ENCODE measurements at regions not wholly inside any gene's neighbourhood (a gene's known extent, or its start where the extent isn't known, plus 50 kb on each side); places are given as distances from the start of the nearest gene placed in this dataset.

DNA sequence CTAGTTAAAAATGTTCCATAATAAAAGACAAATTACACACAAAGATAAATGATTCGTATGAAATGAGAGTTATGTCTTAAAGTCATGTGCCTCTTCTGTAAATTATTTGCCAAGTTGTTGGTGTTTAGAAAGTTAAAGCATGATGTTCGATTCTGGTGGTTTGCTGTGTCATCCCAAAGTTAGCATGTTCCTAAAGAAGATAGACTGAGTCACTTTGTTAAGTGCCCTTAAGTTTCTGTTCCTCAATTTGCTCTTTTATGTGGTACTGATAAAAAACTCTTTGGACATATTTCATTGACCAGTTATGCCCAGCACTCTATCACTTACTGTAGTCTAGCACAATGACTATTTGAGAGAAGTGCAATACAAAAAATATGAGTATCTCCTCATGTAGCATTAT is 366.9 kb upstream of the ZNF608 start:
- TF ChIP-seq POLR2AphosphoS5 (IDR thresholded peaks at IDR 0.05; ENCODE audit: low read depth, low read length) (no peak), TAF1 (IDR thresholded peaks at IDR 0.05; ENCODE audit: borderline replicate concordance, low read depth, low read length) (no peak), POLR2A (IDR thresholded peaks at IDR 0.05; ENCODE audit: low read depth, low read length) (no peak)
- DNase-seq (ENCODE audit: insufficient read length) (no peak), FAIRE-seq (no peak)

GRCh38 chr5:125115195-125115525 is 368.7 kb upstream of the ZNF608 start:
- DNase-seq (ENCODE audit: insufficient read length) = no peak
- FAIRE-seq = no peak
- TF ChIP-seq TAF1 (IDR thresholded peaks at IDR 0.05; ENCODE audit: borderline replicate concordance, low read depth, low read length) = no peak
- no peak for TF ChIP-seq POLR2A (IDR thresholded peaks at IDR 0.05; ENCODE audit: low read depth, low read length)
- no peak for TF ChIP-seq POLR2AphosphoS5 (IDR thresholded peaks at IDR 0.05; ENCODE audit: low read depth, low read length)

DNA sequence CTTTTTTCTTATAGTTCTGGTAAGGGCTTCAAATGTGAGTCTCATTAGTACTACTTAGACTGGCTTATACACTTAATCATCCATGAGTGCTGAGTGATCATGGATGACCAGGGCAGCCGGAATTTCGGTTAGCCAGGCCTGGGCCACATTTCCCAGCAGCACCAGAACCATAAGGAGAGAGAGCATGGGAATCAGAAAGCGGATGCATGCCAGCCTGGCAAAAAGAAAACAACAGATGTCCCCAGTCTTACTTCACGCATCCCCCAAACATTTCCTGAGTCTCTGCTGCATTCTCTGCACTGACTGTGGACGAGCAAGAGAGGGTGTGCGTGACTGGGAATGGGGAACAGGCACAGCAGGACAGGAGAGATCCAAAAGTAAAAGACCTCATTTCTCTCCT is 371.1 kb upstream of the ZNF608 start:
- TF ChIP-seq TAF1 (IDR thresholded peaks at IDR 0.05; ENCODE audit: borderline replicate concordance, low read depth, low read length) = no peak
- no peak for TF ChIP-seq POLR2AphosphoS5 (IDR thresholded peaks at IDR 0.05; ENCODE audit: low read depth, low read length)
- TF ChIP-seq POLR2A (IDR thresholded peaks at IDR 0.05; ENCODE audit: low read depth, low read length) = no peak
- no peak for FAIRE-seq

GRCh38 chr5:125120012-125120411 is 373.6 kb upstream of the ZNF608 start:
- FAIRE-seq (no peak), DNase-seq (ENCODE audit: insufficient read length) (no peak)
- TF ChIP-seq TAF1 (IDR thresholded peaks at IDR 0.05; ENCODE audit: borderline replicate concordance, low read depth, low read length) = no peak
- TF ChIP-seq POLR2AphosphoS5 (IDR thresholded peaks at IDR 0.05; ENCODE audit: low read depth, low read length) = no peak
- TF ChIP-seq POLR2A (IDR thresholded peaks at IDR 0.05; ENCODE audit: low read depth, low read length) = no peak

More for the DNA sequence above, 371.1 kb upstream of the ZNF608 start:
- no peak for DNase-seq (ENCODE audit: insufficient read length)

DNA sequence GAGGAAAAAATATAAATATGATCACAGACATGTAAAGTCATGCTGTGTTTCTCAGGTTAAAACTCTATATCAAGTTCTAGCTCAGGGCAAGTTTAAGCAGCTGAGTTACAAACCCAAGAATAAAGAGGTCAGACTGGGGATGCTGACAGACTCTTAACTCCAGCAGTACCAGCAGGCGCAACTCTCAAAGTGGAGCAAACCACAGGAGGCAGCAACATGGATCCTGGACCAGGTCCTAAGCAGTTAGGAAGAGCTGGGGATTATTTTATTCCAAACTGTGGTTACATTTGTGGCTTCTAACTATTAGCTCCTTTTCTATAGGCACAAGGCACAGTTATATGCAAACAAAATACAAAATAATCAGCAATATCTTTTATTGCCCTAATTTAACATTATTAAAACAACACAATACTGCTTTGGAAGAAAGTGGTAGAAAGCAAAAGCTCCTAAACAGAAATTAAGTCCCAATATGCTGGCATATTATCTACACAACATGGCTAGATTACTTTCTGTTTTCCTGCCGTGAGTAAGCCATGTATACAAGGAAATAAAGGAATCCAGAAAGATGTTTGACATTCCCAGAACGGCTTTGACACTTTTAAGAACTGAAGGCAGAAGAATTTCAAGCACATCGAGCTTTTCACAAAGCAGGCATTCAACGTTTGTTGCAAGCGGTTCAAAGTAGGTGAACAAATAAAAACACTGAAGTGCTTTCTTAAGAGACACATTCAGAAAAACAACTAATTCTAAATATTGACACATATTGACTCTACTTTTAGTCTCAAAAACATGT is 378.8 kb upstream of the ZNF608 start:
- TF ChIP-seq POLR2A (IDR thresholded peaks at IDR 0.05; ENCODE audit: low read depth, low read length) (no peak), TAF1 (IDR thresholded peaks at IDR 0.05; ENCODE audit: borderline replicate concordance, low read depth, low read length) (no peak), POLR2AphosphoS5 (IDR thresholded peaks at IDR 0.05; ENCODE audit: low read depth, low read length) (no peak)
- DNase-seq (ENCODE audit: insufficient read length) (no peak), FAIRE-seq (no peak)

- FAIRE-seq (no peak), DNase-seq (ENCODE audit: insufficient read length) (no peak)
- TF ChIP-seq POLR2AphosphoS5 (IDR thresholded peaks at IDR 0.05; ENCODE audit: low read depth, low read length) = no peak
- TF ChIP-seq POLR2A (IDR thresholded peaks at IDR 0.05; ENCODE audit: low read depth, low read length) = no peak
- TF ChIP-seq TAF1 (IDR thresholded peaks at IDR 0.05; ENCODE audit: borderline replicate concordance, low read depth, low read length) = no peak
Measured at GRCh38 chr5:125126050-125126449, 379.6 kb upstream of the ZNF608 start.

- FAIRE-seq = no peak
- TF ChIP-seq POLR2A (IDR thresholded peaks at IDR 0.05; ENCODE audit: low read depth, low read length) = no peak
- no peak for TF ChIP-seq POLR2AphosphoS5 (IDR thresholded peaks at IDR 0.05; ENCODE audit: low read depth, low read length)
- no peak for TF ChIP-seq TAF1 (IDR thresholded peaks at IDR 0.05; ENCODE audit: borderline replicate concordance, low read depth, low read length)
- no peak for DNase-seq (ENCODE audit: insufficient read length)
Measured at GRCh38 chr5:125129151-125129806, 382.8 kb upstream of the ZNF608 start.

- FAIRE-seq (no peak), DNase-seq (ENCODE audit: insufficient read length) (no peak)
- TF ChIP-seq POLR2AphosphoS5 (IDR thresholded peaks at IDR 0.05; ENCODE audit: low read depth, low read length) (no peak), POLR2A (IDR thresholded peaks at IDR 0.05; ENCODE audit: low read depth, low read length) (no peak), TAF1 (IDR thresholded peaks at IDR 0.05; ENCODE audit: borderline replicate concordance, low read depth, low read length) (no peak)
Measured at GRCh38 chr5:125130591-125130990, 384.2 kb upstream of the ZNF608 start.

GRCh38 chr5:125134216-125135081 is 388.0 kb upstream of the ZNF608 start:
- no peak for FAIRE-seq
- no peak for DNase-seq (ENCODE audit: insufficient read length)
- TF ChIP-seq POLR2A (IDR thresholded peaks at IDR 0.05; ENCODE audit: low read depth, low read length) (no peak), TAF1 (IDR thresholded peaks at IDR 0.05; ENCODE audit: borderline replicate concordance, low read depth, low read length) (no peak), POLR2AphosphoS5 (IDR thresholded peaks at IDR 0.05; ENCODE audit: low read depth, low read length) (no peak)

DNA sequence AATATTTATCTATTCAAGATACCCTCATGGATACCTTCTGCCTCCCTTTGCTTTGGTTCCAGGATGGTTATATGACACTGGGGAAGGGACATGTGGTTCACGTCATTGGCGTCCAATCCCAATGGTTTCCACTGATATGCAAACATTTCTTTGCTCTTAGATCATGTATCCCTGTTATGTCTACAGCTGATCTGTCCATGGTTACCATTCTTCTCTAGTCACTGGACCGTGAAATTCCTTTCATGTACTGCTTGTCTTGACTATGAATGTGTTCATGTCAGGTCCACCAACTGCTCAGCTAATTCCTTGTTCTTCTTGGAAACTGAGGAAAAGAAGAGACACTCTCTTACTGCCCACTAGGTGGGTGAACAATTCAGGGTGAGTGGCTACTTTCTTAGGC is 391.1 kb upstream of the ZNF608 start:
- no peak for DNase-seq (ENCODE audit: insufficient read length)
- no peak for FAIRE-seq
- TF ChIP-seq TAF1 (IDR thresholded peaks at IDR 0.05; ENCODE audit: borderline replicate concordance, low read depth, low read length) = no peak
- no peak for TF ChIP-seq POLR2AphosphoS5 (IDR thresholded peaks at IDR 0.05; ENCODE audit: low read depth, low read length)
- no peak for TF ChIP-seq POLR2A (IDR thresholded peaks at IDR 0.05; ENCODE audit: low read depth, low read length)

DNA sequence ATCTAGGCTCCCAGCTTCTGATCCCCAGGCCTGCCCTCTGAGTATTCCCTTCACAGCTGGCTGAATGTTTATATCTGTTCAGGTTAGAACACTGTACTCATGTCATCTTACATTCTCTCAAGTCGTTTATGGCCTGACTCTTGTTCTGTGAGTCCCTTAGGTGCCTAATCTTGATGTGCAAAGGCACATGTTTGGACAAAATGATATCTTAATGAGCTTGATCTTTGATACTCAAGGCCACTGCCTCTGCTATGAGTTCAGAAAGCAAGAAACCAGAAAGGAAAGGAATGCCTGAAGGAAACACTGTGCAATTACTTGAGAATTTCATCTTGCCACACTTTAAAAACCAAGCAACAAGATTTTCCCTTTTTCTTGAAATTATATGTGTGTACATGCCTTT is 391.8 kb upstream of the ZNF608 start:
- DNase-seq (ENCODE audit: insufficient read length) = no peak
- TF ChIP-seq POLR2A (IDR thresholded peaks at IDR 0.05; ENCODE audit: low read depth, low read length) (no peak), TAF1 (IDR thresholded peaks at IDR 0.05; ENCODE audit: borderline replicate concordance, low read depth, low read length) (no peak), POLR2AphosphoS5 (IDR thresholded peaks at IDR 0.05; ENCODE audit: low read depth, low read length) (no peak)
- no peak for FAIRE-seq

Data from GM12892 (cell line).